ENCODE measurements at regions not wholly inside any gene's neighbourhood (a gene's known extent, or its start where the extent isn't known, plus 50 kb on each side); places are given as distances from the start of the nearest gene placed in this dataset.

DNA sequence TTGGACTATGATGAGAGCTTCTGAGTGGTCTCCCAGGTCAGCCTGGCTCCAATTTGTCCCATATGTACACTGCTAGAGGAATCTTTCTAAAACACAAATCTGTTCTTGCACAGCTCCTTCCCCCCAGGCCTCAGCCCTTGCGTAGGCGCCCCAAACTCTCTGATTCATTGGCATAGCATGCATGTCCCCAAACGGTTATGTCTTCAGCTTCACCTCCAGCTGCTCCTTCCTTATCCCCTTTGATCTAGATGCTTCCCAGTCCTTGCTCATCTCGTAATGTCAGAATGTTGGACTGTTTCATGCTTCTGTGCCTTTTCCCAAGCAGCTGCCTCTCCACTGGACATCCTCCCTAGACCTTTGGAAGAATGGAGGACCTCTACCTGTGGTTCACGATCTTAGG lies 60.1 kb upstream of the BASP1 start:
- no peak for DNase-seq
- no peak overlapping the region for H3K9ac ChIP-seq (ENCODE audit: low read length)

DNA sequence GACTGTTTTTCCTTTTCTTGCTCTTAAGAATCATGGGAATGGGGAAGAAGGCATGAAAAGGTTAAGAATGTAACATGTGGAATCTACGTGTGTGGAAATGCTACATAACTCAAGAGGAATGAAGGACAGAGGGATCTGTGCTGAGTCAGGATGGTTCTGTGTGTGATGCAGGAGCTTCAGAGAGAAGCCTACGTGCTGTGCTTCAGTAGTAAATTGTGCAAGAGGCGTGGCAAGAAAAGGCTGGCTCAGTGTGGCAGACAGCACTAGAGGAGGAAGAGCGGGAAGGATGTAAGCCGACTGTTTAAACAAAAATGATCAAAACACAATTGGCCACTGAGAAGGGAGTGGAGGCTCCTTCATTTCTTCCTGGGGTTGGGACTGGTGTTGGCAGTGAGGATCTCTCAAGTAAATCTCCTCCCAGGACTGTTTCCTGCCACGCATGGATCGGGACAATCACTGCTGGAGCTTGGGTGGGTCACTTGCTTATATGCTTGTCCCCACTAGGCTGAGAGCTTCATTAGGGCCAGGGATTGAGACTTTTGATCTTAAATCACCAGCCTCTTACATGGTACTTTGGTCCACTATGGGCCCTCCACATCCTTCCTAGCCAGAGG lies 59.4 kb upstream of the BASP1 start:
- Histone ChIP-seq H3K79me2 (ENCODE audit: low read length) (no peaks in the 10 kb centered on the region), H3K36me3 (replicated peaks; ENCODE audit: insufficient read depth, low read length) (no peaks in the 10 kb centered on the region), H3K9me2 (replicated peaks; ENCODE audit: insufficient read depth, low read length) (no peaks in the 10 kb centered on the region), H3K4me3 (ENCODE audit: low read length) (no peak overlapping the region), H3K27ac (ENCODE audit: low read length) (no peak overlapping the region), H4K20me1 (ENCODE audit: insufficient read depth, low read length) (no peaks in the 10 kb centered on the region), H3K27me3 (replicated peaks; ENCODE audit: insufficient read depth, low read length) (no peaks in the 10 kb centered on the region), H3K9me3 (replicated peaks; ENCODE audit: insufficient read depth, low read length) (no peaks in the 10 kb centered on the region), H3F3A (ENCODE audit: insufficient read depth, low read length) (no peaks in the 10 kb centered on the region), H3K4me1 (ENCODE audit: low read length) (no peaks in the 10 kb centered on the region), H2AFZ (ENCODE audit: low read length) (no peak overlapping the region), H3K4me2 (ENCODE audit: low read depth, low read length) (no peak overlapping the region), H3K9ac (ENCODE audit: low read length) (no peak overlapping the region)
- TF ChIP-seq, protein P1, sequence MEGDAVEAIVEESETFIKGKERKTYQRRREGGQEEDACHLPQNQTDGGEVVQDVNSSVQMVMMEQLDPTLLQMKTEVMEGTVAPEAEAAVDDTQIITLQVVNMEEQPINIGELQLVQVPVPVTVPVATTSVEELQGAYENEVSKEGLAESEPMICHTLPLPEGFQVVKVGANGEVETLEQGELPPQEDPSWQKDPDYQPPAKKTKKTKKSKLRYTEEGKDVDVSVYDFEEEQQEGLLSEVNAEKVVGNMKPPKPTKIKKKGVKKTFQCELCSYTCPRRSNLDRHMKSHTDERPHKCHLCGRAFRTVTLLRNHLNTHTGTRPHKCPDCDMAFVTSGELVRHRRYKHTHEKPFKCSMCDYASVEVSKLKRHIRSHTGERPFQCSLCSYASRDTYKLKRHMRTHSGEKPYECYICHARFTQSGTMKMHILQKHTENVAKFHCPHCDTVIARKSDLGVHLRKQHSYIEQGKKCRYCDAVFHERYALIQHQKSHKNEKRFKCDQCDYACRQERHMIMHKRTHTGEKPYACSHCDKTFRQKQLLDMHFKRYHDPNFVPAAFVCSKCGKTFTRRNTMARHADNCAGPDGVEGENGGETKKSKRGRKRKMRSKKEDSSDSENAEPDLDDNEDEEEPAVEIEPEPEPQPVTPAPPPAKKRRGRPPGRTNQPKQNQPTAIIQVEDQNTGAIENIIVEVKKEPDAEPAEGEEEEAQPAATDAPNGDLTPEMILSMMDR (IDR thresholded peaks at IDR 0.05; ENCODE audit: low read length): no peak
- TF ChIP-seq EZH2phosphoT487 (IDR thresholded peaks at IDR 0.05; ENCODE audit: low read length): no peak
- no peak for TF ChIP-seq EZH2 (optimal IDR thresholded peaks at IDR 0.05; ENCODE audit: low read depth, low read length)
- DNase-seq: no peak

More for the DNA sequence above, 60.1 kb upstream of the BASP1 start:
- H3K4me1 ChIP-seq (ENCODE audit: low read length): no peaks in the 10 kb centered on the region
- no peaks in the 10 kb centered on the region for H3K36me3 ChIP-seq (replicated peaks; ENCODE audit: insufficient read depth, low read length)
- no peak overlapping the region for H3K27ac ChIP-seq (ENCODE audit: low read length)
- H3K9me3 ChIP-seq (replicated peaks; ENCODE audit: insufficient read depth, low read length): no peaks in the 10 kb centered on the region
- no peak overlapping the region for H3K4me3 ChIP-seq (ENCODE audit: low read length)
- no peaks in the 10 kb centered on the region for H3K27me3 ChIP-seq (replicated peaks; ENCODE audit: insufficient read depth, low read length)
- no peaks in the 10 kb centered on the region for H3K79me2 ChIP-seq (ENCODE audit: low read length)
- H3K9me2 ChIP-seq (replicated peaks; ENCODE audit: insufficient read depth, low read length): no peaks in the 10 kb centered on the region
- no peak overlapping the region for H2AFZ ChIP-seq (ENCODE audit: low read length)
- no peaks in the 10 kb centered on the region for H3F3A ChIP-seq (ENCODE audit: insufficient read depth, low read length)
- no peak overlapping the region for H3K4me2 ChIP-seq (ENCODE audit: low read depth, low read length)
- TF ChIP-seq, protein P1 (IDR thresholded peaks at IDR 0.05; ENCODE audit: low read length): no peak
- TF ChIP-seq EZH2 (optimal IDR thresholded peaks at IDR 0.05; ENCODE audit: low read depth, low read length) (no peak), EZH2phosphoT487 (IDR thresholded peaks at IDR 0.05; ENCODE audit: low read length) (no peak)
- no peaks in the 10 kb centered on the region for H4K20me1 ChIP-seq (ENCODE audit: insufficient read depth, low read length)

DNA sequence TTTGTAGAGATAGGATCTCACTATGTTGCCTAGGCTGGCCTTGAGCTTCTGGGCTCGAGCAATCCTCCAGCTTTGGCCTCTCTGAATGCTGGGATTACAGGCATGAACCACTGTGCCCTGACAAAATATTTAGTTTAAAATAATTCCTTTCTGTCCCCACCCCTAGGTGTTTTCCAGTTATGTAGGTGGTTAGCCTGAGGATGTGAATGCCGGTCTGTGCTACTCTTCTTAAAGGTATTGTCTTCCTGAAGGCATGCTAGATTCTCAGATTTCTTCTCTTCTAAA lies 56.7 kb upstream of the BASP1 start:
- Histone ChIP-seq H3K79me2 (ENCODE audit: low read length) (no peaks in the 10 kb centered on the region), H3K36me3 (replicated peaks; ENCODE audit: insufficient read depth, low read length) (no peaks in the 10 kb centered on the region), H3F3A (ENCODE audit: insufficient read depth, low read length) (no peaks in the 10 kb centered on the region), H3K27me3 (replicated peaks; ENCODE audit: insufficient read depth, low read length) (no peaks in the 10 kb centered on the region), H3K9me3 (replicated peaks; ENCODE audit: insufficient read depth, low read length) (no peaks in the 10 kb centered on the region), H3K4me2 (ENCODE audit: low read depth, low read length) (no peak overlapping the region), H3K27ac (ENCODE audit: low read length) (no peak overlapping the region), H3K9ac (ENCODE audit: low read length) (no peak overlapping the region), H3K9me2 (replicated peaks; ENCODE audit: insufficient read depth, low read length) (no peaks in the 10 kb centered on the region), H4K20me1 (ENCODE audit: insufficient read depth, low read length) (no peaks in the 10 kb centered on the region), H3K4me3 (ENCODE audit: low read length) (no peak overlapping the region), H3K4me1 (ENCODE audit: low read length) (peaks cover 7% of the 10 kb centered on the region), H2AFZ (ENCODE audit: low read length) (no peak overlapping the region)
- DNase-seq: no peak
- no peak for TF ChIP-seq EZH2phosphoT487 (IDR thresholded peaks at IDR 0.05; ENCODE audit: low read length)
- no peak for TF ChIP-seq EZH2 (optimal IDR thresholded peaks at IDR 0.05; ENCODE audit: low read depth, low read length)
- TF ChIP-seq, protein P1 (IDR thresholded peaks at IDR 0.05; ENCODE audit: low read length): no peak
